Glutamatergic neuron (in vitro differentiated cells): ENCODE measurements at regions not wholly inside any gene's neighbourhood (a gene's known extent, or its start where the extent isn't known, plus 50 kb on each side); places are given as distances from the start of the nearest gene placed in this dataset.
"Not testable (repeated sequence)": the region's sequence is repeated elsewhere in the genome, so short reads cannot be mapped to it uniquely, and the experiment has no call there.

Experiments used
- DNase-seq: peaks from one replicate; pipeline ENCODE4 v3.0.0; 2022
- H3K27ac Mint-ChIP-seq: one replicate; pipeline ENCODE4 v1.8.0; 2020; ENCODE audit warnings: mild to moderate bottlenecking, mixed read lengths, inconsistent platforms; ENCODE audit not compliant: unreplicated experiment
- H3K27me3 Mint-ChIP-seq: one replicate; pipeline ENCODE4 v1.8.0; 2020; ENCODE audit warnings: mild to moderate bottlenecking, moderate library complexity, mixed read lengths, inconsistent platforms; ENCODE audit not compliant: unreplicated experiment
- H3K36me3 Mint-ChIP-seq: one replicate; pipeline ENCODE4 v1.8.0; 2020; ENCODE audit warnings: mild to moderate bottlenecking, mixed read lengths, inconsistent platforms; ENCODE audit not compliant: unreplicated experiment
- H3K4me1 Mint-ChIP-seq: one replicate; pipeline ENCODE4 v1.8.0; 2020; ENCODE audit warnings: mild to moderate bottlenecking, low read depth, mixed read lengths, inconsistent platforms; ENCODE audit not compliant: unreplicated experiment
- H3K4me3 Mint-ChIP-seq: one replicate; pipeline ENCODE4 v1.8.0; 2020; ENCODE audit warnings: mild to moderate bottlenecking, mixed read lengths, inconsistent platforms; ENCODE audit not compliant: unreplicated experiment
- H3K9me3 Mint-ChIP-seq: one replicate; pipeline ENCODE4 v1.8.0; 2020; ENCODE audit warnings: mild to moderate bottlenecking, moderate library complexity, mixed read lengths, inconsistent platforms; ENCODE audit not compliant: unreplicated experiment
- TF ChIP-seq, protein P1 (sequence below): fragments of 200-600 bp; sonication (generic); IDR thresholded peaks from one replicate; pipeline ENCODE4 v1.5.0; 2021; ENCODE audit not compliant: partially characterized antibody, unreplicated experiment

DNA sequence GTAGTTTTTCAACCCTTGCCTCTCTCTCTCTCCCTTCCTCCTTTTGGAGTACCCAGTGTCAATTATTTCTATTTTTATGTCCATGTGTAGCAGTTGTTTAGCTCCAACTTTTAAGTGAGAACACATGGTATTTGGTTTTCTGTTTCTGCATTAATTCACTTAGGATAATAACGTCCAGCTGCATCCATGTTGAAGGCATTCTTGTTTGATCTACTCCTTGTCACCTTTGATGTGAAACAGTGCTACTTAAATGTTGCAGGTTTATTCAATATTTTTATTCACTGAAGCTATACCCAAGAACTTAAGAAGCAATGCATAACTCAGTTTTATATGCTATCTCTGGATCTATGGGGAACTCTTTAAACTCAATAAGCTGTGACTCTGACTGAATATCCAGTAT is 465.2 kb upstream of the ADGRB3 start:
- no peak for DNase-seq
- Mint-ChIP-seq H3K27me3 (no peaks in the 10 kb centered on the region), H3K4me1 (peaks cover 2% of the 10 kb centered on the region), H3K4me3 (no peak overlapping the region), H3K9me3 (no peaks in the 10 kb centered on the region), H3K36me3 (no peaks in the 10 kb centered on the region), H3K27ac (no peak overlapping the region)
- TF ChIP-seq, protein P1, sequence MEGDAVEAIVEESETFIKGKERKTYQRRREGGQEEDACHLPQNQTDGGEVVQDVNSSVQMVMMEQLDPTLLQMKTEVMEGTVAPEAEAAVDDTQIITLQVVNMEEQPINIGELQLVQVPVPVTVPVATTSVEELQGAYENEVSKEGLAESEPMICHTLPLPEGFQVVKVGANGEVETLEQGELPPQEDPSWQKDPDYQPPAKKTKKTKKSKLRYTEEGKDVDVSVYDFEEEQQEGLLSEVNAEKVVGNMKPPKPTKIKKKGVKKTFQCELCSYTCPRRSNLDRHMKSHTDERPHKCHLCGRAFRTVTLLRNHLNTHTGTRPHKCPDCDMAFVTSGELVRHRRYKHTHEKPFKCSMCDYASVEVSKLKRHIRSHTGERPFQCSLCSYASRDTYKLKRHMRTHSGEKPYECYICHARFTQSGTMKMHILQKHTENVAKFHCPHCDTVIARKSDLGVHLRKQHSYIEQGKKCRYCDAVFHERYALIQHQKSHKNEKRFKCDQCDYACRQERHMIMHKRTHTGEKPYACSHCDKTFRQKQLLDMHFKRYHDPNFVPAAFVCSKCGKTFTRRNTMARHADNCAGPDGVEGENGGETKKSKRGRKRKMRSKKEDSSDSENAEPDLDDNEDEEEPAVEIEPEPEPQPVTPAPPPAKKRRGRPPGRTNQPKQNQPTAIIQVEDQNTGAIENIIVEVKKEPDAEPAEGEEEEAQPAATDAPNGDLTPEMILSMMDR, result no peak

DNA sequence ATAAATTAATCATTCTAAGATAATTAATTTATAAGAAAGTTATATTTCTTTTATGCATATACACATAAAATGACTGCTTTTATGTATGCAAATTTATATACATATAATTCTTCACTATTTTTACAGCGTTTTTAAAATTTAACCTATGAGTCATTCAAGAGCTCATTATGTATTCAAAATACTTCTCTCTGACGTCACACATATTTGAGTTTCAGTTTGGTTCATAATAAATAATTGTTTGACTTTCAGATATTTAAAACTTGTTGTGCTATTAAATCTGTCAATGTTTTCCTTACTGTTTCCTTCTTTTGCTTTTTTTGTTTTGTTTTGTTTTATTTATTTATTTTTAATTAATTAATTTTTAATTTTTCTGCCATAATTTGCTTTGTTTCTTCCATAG is 467.5 kb upstream of the ADGRB3 start:
- TF ChIP-seq, protein P1, result no peak
- H3K9me3 Mint-ChIP-seq, result no peaks in the 10 kb centered on the region
- no peaks in the 10 kb centered on the region for H3K36me3 Mint-ChIP-seq
- no peak overlapping the region for H3K4me3 Mint-ChIP-seq
- no peak overlapping the region for H3K27ac Mint-ChIP-seq
- H3K27me3 Mint-ChIP-seq, result no peaks in the 10 kb centered on the region
- H3K4me1 Mint-ChIP-seq, result peaks cover 2% of the 10 kb centered on the region
- DNase-seq, result no peak

DNA sequence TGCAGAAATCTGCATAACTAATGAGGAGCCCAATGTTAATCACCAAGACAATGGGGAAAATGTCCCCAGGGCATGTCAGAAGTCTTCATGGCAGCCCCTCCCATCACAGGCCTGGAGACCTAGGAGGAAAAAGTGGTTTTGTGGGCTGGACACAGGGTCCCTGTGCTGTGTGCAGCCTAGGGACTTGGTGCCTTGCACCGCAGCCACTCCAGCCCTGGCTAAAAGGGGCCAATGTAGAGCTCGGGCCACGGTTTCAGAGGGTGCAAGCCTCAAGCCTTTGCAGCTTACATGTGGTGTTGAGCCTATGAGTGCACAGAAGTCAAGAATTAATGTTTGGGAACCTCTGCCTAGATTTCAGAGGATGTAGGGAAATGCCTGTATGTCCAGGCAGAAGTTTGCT is 474.3 kb upstream of the ADGRB3 start:
- H3K4me3 Mint-ChIP-seq, H3K4me1 Mint-ChIP-seq, H3K9me3 Mint-ChIP-seq: not testable (repeated sequence)

DNA sequence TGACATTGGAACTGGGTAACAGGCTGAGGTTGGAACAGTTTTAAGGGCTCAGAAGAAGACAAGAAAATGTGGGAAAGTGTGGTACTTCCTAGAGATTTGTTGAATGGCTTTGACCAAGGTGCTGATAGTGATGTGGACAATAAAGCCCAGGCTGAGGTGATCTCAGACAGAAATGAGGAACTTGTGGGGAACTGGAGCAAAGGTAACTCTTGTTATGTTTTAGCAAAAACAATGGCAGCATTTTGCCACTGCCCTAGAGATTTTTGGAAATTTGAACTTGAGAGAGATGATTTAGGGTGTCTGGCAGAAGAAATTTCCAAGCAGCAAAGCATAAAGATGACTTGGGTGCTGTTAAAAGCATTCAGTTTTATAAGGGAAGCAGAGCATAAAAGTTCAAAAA is 474.7 kb upstream of the ADGRB3 start:
- TF ChIP-seq, protein P1, result no peak
- Mint-ChIP-seq H3K4me3 (no peak overlapping the region), H3K9me3 (peaks cover 2% of the 10 kb centered on the region), H3K4me1 (no peaks in the 10 kb centered on the region), H3K27ac (no peak overlapping the region), H3K36me3 (no peaks in the 10 kb centered on the region), H3K27me3 (no peaks in the 10 kb centered on the region)
- DNase-seq, result no peak

More for the DNA sequence above, 474.3 kb upstream of the ADGRB3 start:
- not testable (repeated sequence) for H3K27me3 Mint-ChIP-seq, H3K27ac Mint-ChIP-seq, DNase-seq, H3K36me3 Mint-ChIP-seq

DNA sequence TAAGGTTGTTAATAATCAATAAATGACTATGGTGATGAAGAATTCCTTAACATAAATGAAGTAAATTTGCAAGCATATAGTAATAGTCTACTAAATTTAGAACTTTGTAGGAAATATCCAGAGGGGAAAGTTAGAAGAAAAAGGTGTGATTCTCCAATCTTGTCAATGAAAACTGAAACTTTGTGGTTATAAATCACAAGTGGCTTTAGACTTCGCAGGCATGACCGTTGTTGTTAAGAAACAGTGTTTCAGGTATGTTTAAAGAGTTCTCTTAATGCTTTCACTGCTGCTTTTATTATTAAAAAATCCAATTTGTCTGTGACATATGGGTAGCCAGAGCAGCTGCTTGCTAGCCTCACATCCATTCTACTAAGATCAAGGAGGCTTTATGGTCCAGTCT is 475.6 kb upstream of the ADGRB3 start:
- no peak overlapping the region for H3K27ac Mint-ChIP-seq
- H3K27me3 Mint-ChIP-seq, result no peaks in the 10 kb centered on the region
- no peak for DNase-seq
- no peak overlapping the region for H3K4me3 Mint-ChIP-seq
- peaks cover 2% of the 10 kb centered on the region for H3K9me3 Mint-ChIP-seq
- H3K36me3 Mint-ChIP-seq, result no peaks in the 10 kb centered on the region
- H3K4me1 Mint-ChIP-seq, result no peaks in the 10 kb centered on the region
- TF ChIP-seq, protein P1, result no peak

DNA sequence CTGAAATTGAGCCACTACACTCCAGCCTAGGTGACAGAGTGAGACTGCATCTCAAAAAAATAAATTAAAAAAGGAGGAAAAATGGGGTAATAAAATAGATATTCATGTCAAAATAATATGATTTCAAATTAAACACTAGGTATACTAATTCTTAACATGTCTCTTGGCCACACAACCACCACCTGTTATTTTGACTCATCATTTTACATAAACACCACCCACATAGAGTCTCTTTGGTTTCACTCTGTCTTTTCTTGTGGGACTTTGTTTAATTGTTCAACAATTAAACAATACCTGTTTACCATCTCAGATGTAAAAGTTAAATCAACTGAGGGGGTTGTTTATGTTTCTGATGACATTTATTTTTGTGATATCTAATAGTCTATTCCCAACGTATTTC is 476.8 kb upstream of the ADGRB3 start:
- Mint-ChIP-seq H3K4me1 (no peaks in the 10 kb centered on the region), H3K9me3 (peaks cover 2% of the 10 kb centered on the region), H3K36me3 (no peaks in the 10 kb centered on the region), H3K27ac (no peak overlapping the region), H3K4me3 (no peak overlapping the region), H3K27me3 (peaks cover 3% of the 10 kb centered on the region)
- TF ChIP-seq, protein P1, result no peak
- DNase-seq, result no peak
